ENCODE measurements at regions not wholly inside any gene's neighbourhood (a gene's known extent, or its start where the extent isn't known, plus 50 kb on each side); places are given as distances from the start of the nearest gene placed in this dataset.

GRCh38 chr6:11486959-11487358, 50.6 kb upstream of the TMEM170B start:
- no peaks in the 10 kb centered on the region for H3K36me3 ChIP-seq (ENCODE audit: insufficient read depth, low read length)
- H3K4me1 ChIP-seq (ENCODE audit: insufficient read depth, low read length, severe bottlenecking): peaks cover 2% of the 10 kb centered on the region
- H3K9me3 ChIP-seq (ENCODE audit: low read length): no peaks in the 10 kb centered on the region
- H3K9ac ChIP-seq (ENCODE audit: low read length): no peak overlapping the region
- no peak overlapping the region for H3K27ac ChIP-seq (ENCODE audit: low read depth, low read length, poor library complexity, severe bottlenecking)
- H4K20me1 ChIP-seq (ENCODE audit: insufficient read depth, low read length): no peaks in the 10 kb centered on the region
- H3K27me3 ChIP-seq (ENCODE audit: insufficient read depth, low read length): no peaks in the 10 kb centered on the region
- H2AFZ ChIP-seq (ENCODE audit: low read length): no peak overlapping the region
- no peaks in the 10 kb centered on the region for H3F3A ChIP-seq (ENCODE audit: insufficient read depth, low read length)
- H3K4me3 ChIP-seq (ENCODE audit: low read depth, low read length, poor library complexity, severe bottlenecking): no peak overlapping the region
- no peak overlapping the region for H3K4me2 ChIP-seq (ENCODE audit: low read length)
- TF ChIP-seq CTCF (IDR thresholded peaks at IDR 0.05; ENCODE audit: low read length): no peak
- no peak for TF ChIP-seq EZH2 (IDR thresholded peaks at IDR 0.05; ENCODE audit: borderline replicate concordance, low read length)
- H3K79me2 ChIP-seq (ENCODE audit: insufficient read depth, low read length): no peaks in the 10 kb centered on the region
- no peaks in the 10 kb centered on the region for H3K9me2 ChIP-seq (ENCODE audit: low read depth, low read length)

GRCh38 chr6:11486486-11486885, 51.1 kb upstream of the TMEM170B start:
- Histone ChIP-seq H3K4me2 (ENCODE audit: low read length) (no peak overlapping the region), H3K27me3 (ENCODE audit: insufficient read depth, low read length) (no peaks in the 10 kb centered on the region), H3K4me1 (ENCODE audit: insufficient read depth, low read length, severe bottlenecking) (no peaks in the 10 kb centered on the region), H3K9me3 (ENCODE audit: low read length) (no peaks in the 10 kb centered on the region), H3K9ac (ENCODE audit: low read length) (no peak overlapping the region), H3F3A (ENCODE audit: insufficient read depth, low read length) (no peaks in the 10 kb centered on the region), H2AFZ (ENCODE audit: low read length) (no peak overlapping the region), H3K27ac (ENCODE audit: low read depth, low read length, poor library complexity, severe bottlenecking) (no peak overlapping the region), H3K79me2 (ENCODE audit: insufficient read depth, low read length) (no peaks in the 10 kb centered on the region), H3K9me2 (ENCODE audit: low read depth, low read length) (no peaks in the 10 kb centered on the region), H3K4me3 (ENCODE audit: low read depth, low read length, poor library complexity, severe bottlenecking) (no peak overlapping the region), H3K36me3 (ENCODE audit: insufficient read depth, low read length) (no peaks in the 10 kb centered on the region), H4K20me1 (ENCODE audit: insufficient read depth, low read length) (no peaks in the 10 kb centered on the region)
- TF ChIP-seq EZH2 (IDR thresholded peaks at IDR 0.05; ENCODE audit: borderline replicate concordance, low read length): no peak

- H3K4me3 ChIP-seq (ENCODE audit: low read depth, low read length, poor library complexity, severe bottlenecking): no peak overlapping the region
- no peaks in the 10 kb centered on the region for H3K4me1 ChIP-seq (ENCODE audit: insufficient read depth, low read length, severe bottlenecking)
- H3K27ac ChIP-seq (ENCODE audit: low read depth, low read length, poor library complexity, severe bottlenecking): no peak overlapping the region
- H4K20me1 ChIP-seq (ENCODE audit: insufficient read depth, low read length): no peaks in the 10 kb centered on the region
- H2AFZ ChIP-seq (ENCODE audit: low read length): no peak overlapping the region
- H3K9me3 ChIP-seq (ENCODE audit: low read length): no peaks in the 10 kb centered on the region
- no peak overlapping the region for H3K9ac ChIP-seq (ENCODE audit: low read length)
- H3K36me3 ChIP-seq (ENCODE audit: insufficient read depth, low read length): no peaks in the 10 kb centered on the region
- TF ChIP-seq CTCF (IDR thresholded peaks at IDR 0.05; ENCODE audit: low read length): no peak
- no peak for TF ChIP-seq EZH2 (IDR thresholded peaks at IDR 0.05; ENCODE audit: borderline replicate concordance, low read length)
- no peaks in the 10 kb centered on the region for H3F3A ChIP-seq (ENCODE audit: insufficient read depth, low read length)
- H3K27me3 ChIP-seq (ENCODE audit: insufficient read depth, low read length): no peaks in the 10 kb centered on the region
- H3K79me2 ChIP-seq (ENCODE audit: insufficient read depth, low read length): no peaks in the 10 kb centered on the region
- H3K4me2 ChIP-seq (ENCODE audit: low read length): no peak overlapping the region
- no peaks in the 10 kb centered on the region for H3K9me2 ChIP-seq (ENCODE audit: low read depth, low read length)
These were observed 51.5 kb upstream of the TMEM170B start for GRCh38 chr6:11486051-11486450.

GRCh38 chr6:11485271-11485670, 52.3 kb upstream of the TMEM170B start:
- Histone ChIP-seq H3K4me2 (ENCODE audit: low read length) (no peak overlapping the region), H3K36me3 (ENCODE audit: insufficient read depth, low read length) (no peaks in the 10 kb centered on the region), H3K27me3 (ENCODE audit: insufficient read depth, low read length) (no peaks in the 10 kb centered on the region), H3K9ac (ENCODE audit: low read length) (no peak overlapping the region), H3K9me3 (ENCODE audit: low read length) (no peaks in the 10 kb centered on the region), H3K4me1 (ENCODE audit: insufficient read depth, low read length, severe bottlenecking) (no peaks in the 10 kb centered on the region), H3F3A (ENCODE audit: insufficient read depth, low read length) (no peaks in the 10 kb centered on the region), H4K20me1 (ENCODE audit: insufficient read depth, low read length) (no peaks in the 10 kb centered on the region), H2AFZ (ENCODE audit: low read length) (no peak overlapping the region), H3K9me2 (ENCODE audit: low read depth, low read length) (no peaks in the 10 kb centered on the region), H3K79me2 (ENCODE audit: insufficient read depth, low read length) (no peaks in the 10 kb centered on the region), H3K27ac (ENCODE audit: low read depth, low read length, poor library complexity, severe bottlenecking) (no peak overlapping the region), H3K4me3 (ENCODE audit: low read depth, low read length, poor library complexity, severe bottlenecking) (no peak overlapping the region)
- no peak for TF ChIP-seq CTCF (IDR thresholded peaks at IDR 0.05; ENCODE audit: low read length)
- TF ChIP-seq EZH2 (IDR thresholded peaks at IDR 0.05; ENCODE audit: borderline replicate concordance, low read length): no peak
